Endodermal cell (in vitro differentiated cells): ENCODE measurements at regions not wholly inside any gene's neighbourhood (a gene's known extent, or its start where the extent isn't known, plus 50 kb on each side); places are given as distances from the start of the nearest gene placed in this dataset.

Experiments used
- DNase-seq: peaks from one replicate; pipeline ENCODE4 v3.0.0-alpha.2; 2017
- H3K27ac ChIP-seq: 2 replicates; pipeline ENCODE4 v1.5.1; 2013; ENCODE audit warnings: mild to moderate bottlenecking, low read depth, low read length, moderate library complexity
- H3K27me3 ChIP-seq: 2 replicates; pipeline ENCODE4 v1.6.1; 2013; ENCODE audit warnings: mild to moderate bottlenecking, low read length, moderate library complexity; ENCODE audit not compliant: insufficient read depth, control insufficient read depth, poor library complexity, severe bottlenecking
- H3K36me3 ChIP-seq: 2 replicates; pipeline ENCODE4 v1.7.0; 2013; ENCODE audit warnings: mild to moderate bottlenecking, low read length, moderate library complexity; ENCODE audit not compliant: control insufficient read depth, insufficient read depth
- H3K4me1 ChIP-seq: one replicate; pipeline ENCODE4 v1.7.0; 2013; ENCODE audit warnings: low read length; ENCODE audit not compliant: control insufficient read depth, insufficient read depth
- H3K4me3 ChIP-seq: 2 replicates; pipeline ENCODE4 v1.5.1; 2013; ENCODE audit warnings: mild to moderate bottlenecking, low read length, moderate library complexity
- H3K9ac ChIP-seq: 2 replicates; pipeline ENCODE4 v1.6.1; 2013; ENCODE audit warnings: mild to moderate bottlenecking, low read length, moderate library complexity; ENCODE audit not compliant: poor library complexity, severe bottlenecking; ENCODE audit errors: extremely low read depth
- H3K9me3 ChIP-seq: 2 replicates; pipeline ENCODE4 v1.6.1; 2013; ENCODE audit warnings: mild to moderate bottlenecking, low read length, moderate library complexity; ENCODE audit not compliant: control insufficient read depth
- H3K27ac Mint-ChIP-seq: 2 replicates; pipeline ENCODE4 v1.8.0; 2020; ENCODE audit warnings: mixed read lengths
- H3K27me3 Mint-ChIP-seq: 2 replicates; pipeline ENCODE4 v1.8.0; 2021; ENCODE audit warnings: mild to moderate bottlenecking, mixed read lengths; ENCODE audit not compliant: insufficient read depth
- H3K36me3 Mint-ChIP-seq: 2 replicates; pipeline ENCODE4 v1.8.0; 2020; ENCODE audit warnings: low read depth, mixed read lengths
- H3K4me1 Mint-ChIP-seq: 2 replicates; pipeline ENCODE4 v1.8.0; 2020; ENCODE audit warnings: mixed read lengths
- H3K4me3 Mint-ChIP-seq: 2 replicates; pipeline ENCODE4 v1.8.0; 2020; ENCODE audit warnings: mild to moderate bottlenecking, moderate library complexity, mixed read lengths
- H3K9me3 Mint-ChIP-seq: 2 replicates; pipeline ENCODE4 v1.8.0; 2020; ENCODE audit warnings: mild to moderate bottlenecking, mixed read lengths
- CTCF ChIP-seq: fragments of 200-600 bp; sonication (generic); conservative IDR thresholded peaks from 2 replicates; pipeline ENCODE4 v1.5.0; 2021; ENCODE audit warnings: antibody characterized with exemption, mild to moderate bottlenecking
- WGBS, 2 experiments: methylation state at CpG; one replicate each; pipeline versions ENCODE4 v1.1.5 to v1.1.7; 2013; ENCODE audit warnings: missing lambda C conversion rate in 2 of 2, mixed read lengths in 1 of 2; ENCODE audit not compliant: insufficient coverage in 1 of 2, insufficient read length in 1 of 2; 5-methylcytosine and 5-hydroxymethylcytosine counted together

- no peak overlapping the region for H3K27ac Mint-ChIP-seq
- Histone ChIP-seq H3K36me3 (no peaks in the 10 kb centered on the region), H3K27ac (no peak overlapping the region), H3K9ac (no peak overlapping the region), H3K4me3 (no peak overlapping the region), H3K4me1 (no peaks in the 10 kb centered on the region), H3K9me3 (no peaks in the 10 kb centered on the region), H3K27me3 (no peaks in the 10 kb centered on the region)
- H3K4me3 Mint-ChIP-seq: no peak overlapping the region
- no peaks in the 10 kb centered on the region for H3K36me3 Mint-ChIP-seq
- no peaks in the 10 kb centered on the region for H3K9me3 Mint-ChIP-seq
- TF ChIP-seq CTCF: no peak
- H3K4me1 Mint-ChIP-seq: peaks cover 7% of the 10 kb centered on the region
- 68 to 77% methylated on average over 4 of the region's 4 CpGs for WGBS, 2 experiments
- DNase-seq: no peak
- peaks cover 7% of the 10 kb centered on the region for H3K27me3 Mint-ChIP-seq
These were observed 85.9 kb upstream of the PRSS16 start for GRCh38 chr6:27161603-27161945.

- WGBS, 2 experiments: 34 to 42% methylated on average over 8 to 9 of the region's 9 CpGs
- Mint-ChIP-seq H3K4me3 (no peak overlapping the region), H3K27ac (no peak overlapping the region)
These were observed 85.4 kb upstream of the PRSS16 start for GRCh38 chr6:27161946-27162603.

GRCh38 chr6:27163834-27164233, 83.7 kb upstream of the PRSS16 start:
- Histone ChIP-seq H3K9ac (no peak overlapping the region), H3K27me3 (no peaks in the 10 kb centered on the region), H3K27ac (no peak overlapping the region), H3K36me3 (no peaks in the 10 kb centered on the region), H3K9me3 (no peaks in the 10 kb centered on the region), H3K4me3 (no peak overlapping the region), H3K4me1 (no peaks in the 10 kb centered on the region)
- Mint-ChIP-seq H3K27ac (no peak overlapping the region), H3K4me3 (no peak overlapping the region), H3K9me3 (no peaks in the 10 kb centered on the region), H3K27me3 (no peaks in the 10 kb centered on the region), H3K36me3 (no peaks in the 10 kb centered on the region), H3K4me1 (peaks cover 11% of the 10 kb centered on the region)
- no peak for DNase-seq
- no peak for TF ChIP-seq CTCF

More at GRCh38 chr6:27161946-27162603, 85.4 kb upstream of the PRSS16 start:
- H3K4me1 ChIP-seq: no peaks in the 10 kb centered on the region
- H3K9ac ChIP-seq: no peak overlapping the region
- Mint-ChIP-seq H3K27me3 (peaks cover 4% of the 10 kb centered on the region), H3K4me1 (peaks cover 7% of the 10 kb centered on the region), H3K36me3 (no peaks in the 10 kb centered on the region), H3K9me3 (no peaks in the 10 kb centered on the region)
- no peaks in the 10 kb centered on the region for H3K9me3 ChIP-seq
- no peak overlapping the region for H3K4me3 ChIP-seq
- H3K27ac ChIP-seq: no peak overlapping the region
- no peaks in the 10 kb centered on the region for H3K36me3 ChIP-seq
- TF ChIP-seq CTCF: peak; percentile 88
- DNase-seq: peak; percentile 69
- H3K27me3 ChIP-seq: no peaks in the 10 kb centered on the region
